Esophagus squamous epithelium (tissue), 5 donors: ENCODE measurements at regions not wholly inside any gene's neighbourhood (a gene's known extent, or its start where the extent isn't known, plus 50 kb on each side); places are given as distances from the start of the nearest gene placed in this dataset.

Source experiments
- DNase-seq: peaks from one replicate; lab custom pipeline; 2025; lab: John Stamatoyannopoulos, UW
- H3K27ac ChIP-seq, 4 donors: fragments of 200-600 bp; sonication (generic); one replicate each; pipeline ENCODE4 v1.5.1; 2016 to 2019; ENCODE audit warnings: mild to moderate bottlenecking in 1 of 4
- H3K27me3 ChIP-seq, 4 donors: fragments of 200-600 bp; sonication (generic); 1 replicate in 3 of 4; 2 replicates in 1 of 4; pipeline versions ENCODE4 v1.5.1 to v1.6.0; 2017 to 2021; ENCODE audit warnings: antibody characterized with exemption in 1 of 4
- H3K36me3 ChIP-seq, 3 donors: fragments of 200-600 bp; sonication (generic); one replicate each; pipeline ENCODE4 v1.5.1; 2016 to 2019
- H3K4me1 ChIP-seq, 3 donors: fragments of 200-600 bp; sonication (generic); one replicate each; pipeline ENCODE4 v1.5.1; 2017 to 2019
- H3K4me3 ChIP-seq, 4 donors: fragments of 200-600 bp; sonication (generic); 1 replicate in 3 of 4; 2 replicates in 1 of 4; pipeline ENCODE4 v1.5.1; 2016 to 2019; ENCODE audit warnings: mild to moderate bottlenecking in 2 of 4, moderate library complexity in 1 of 4
- H3K9me3 ChIP-seq, 3 donors: fragments of 200-600 bp; sonication (generic); one replicate each; pipeline ENCODE4 v1.5.1; 2016 to 2019
- CTCF ChIP-seq, 6 experiments: fragments of 450-650 bp in 4 of 6; fragments of 200-600 bp in 2 of 6; sonication (generic) in 2 of 6; IDR thresholded peaks; one replicate each; pipeline ENCODE4 v1.5.1; 2016 to 2019; ENCODE audit warnings: antibody characterized with exemption in 6 of 6, mild to moderate bottlenecking in 4 of 6, moderate library complexity in 4 of 6
- POLR2A ChIP-seq, 4 donors: fragments of 450-650 bp; IDR thresholded peaks; one replicate each; pipeline ENCODE4 v1.6.1; 2017; ENCODE audit warnings: antibody characterized with exemption in 4 of 4, mild to moderate bottlenecking in 4 of 4, moderate library complexity in 3 of 4
- WGBS, 2 donors: methylation state at CpG; one replicate each; pipeline ENCODE4 v1.1.5; 2018; 5-methylcytosine and 5-hydroxymethylcytosine counted together
- intact Hi-C: fragments of 100-400 bp; cut with DNase I; formaldehyde crosslinking; loops from one replicate; pipeline ENCODE4 v1.15.0; 2022
- donor health status: DM: yes; HTN: yes; CAD: no.

GRCh38 chr20:55365745-55366144, 639.6 kb downstream of the CBLN4 start:
- WGBS, 2 donors, result 87 to 91% methylated on average over 3 of the region's 3 CpGs
- H3K4me1 ChIP-seq, result no peaks in the 10 kb centered on the region
- H3K36me3 ChIP-seq, result no peaks in the 10 kb centered on the region
- intact Hi-C loops, result no loop called here
- no peak overlapping the region for H3K27ac ChIP-seq
- H3K9me3 ChIP-seq, result no peaks in the 10 kb centered on the region
- DNase-seq, result no peak
- TF ChIP-seq POLR2A (IDR thresholded peaks at IDR 0.05), result no peak
- no peak for TF ChIP-seq CTCF (IDR thresholded peaks at IDR 0.05)
- H3K27me3 ChIP-seq, result no peaks in the 10 kb centered on the region
- H3K4me3 ChIP-seq, result no peak overlapping the region

GRCh38 chr20:55360895-55361294, 644.4 kb downstream of the CBLN4 start:
- Histone ChIP-seq H3K36me3 (no peaks in the 10 kb centered on the region), H3K27me3 (no peaks in the 10 kb centered on the region), H3K9me3 (no peaks in the 10 kb centered on the region), H3K4me3 (no peak overlapping the region), H3K27ac (no peak overlapping the region), H3K4me1 (no peaks in the 10 kb centered on the region)
- intact Hi-C loops, result no loop called here
- 96 to 100% methylated on average over 1 of the region's 1 CpG for WGBS, 2 donors
- DNase-seq, result no peak
- TF ChIP-seq CTCF (IDR thresholded peaks at IDR 0.05) (no peak), POLR2A (IDR thresholded peaks at IDR 0.05) (no peak)

GRCh38 chr20:55354720-55355119, 650.6 kb downstream of the CBLN4 start:
- Histone ChIP-seq H3K4me3 (no peak overlapping the region), H3K9me3 (no peaks in the 10 kb centered on the region), H3K27ac (no peak overlapping the region), H3K27me3 (no peaks in the 10 kb centered on the region), H3K4me1 (no peaks in the 10 kb centered on the region), H3K36me3 (no peaks in the 10 kb centered on the region)
- TF ChIP-seq POLR2A (IDR thresholded peaks at IDR 0.05) (no peak), CTCF (IDR thresholded peaks at IDR 0.05) (no peak)
- intact Hi-C loops, result no loop called here
- WGBS, 2 donors, result 90% methylated on average over 2 of the region's 3 CpGs; no CpG with 5 or more reads in 1 of the 2 donors
- DNase-seq, result no peak

- WGBS, 2 donors, result 69 to 71% methylated on average over 1 of the region's 1 CpG
- intact Hi-C loops, result no loop called here
- no peaks in the 10 kb centered on the region for H3K36me3 ChIP-seq
- no peaks in the 10 kb centered on the region for H3K4me1 ChIP-seq
- TF ChIP-seq POLR2A (IDR thresholded peaks at IDR 0.05), result no peak
- no peak for TF ChIP-seq CTCF (IDR thresholded peaks at IDR 0.05)
- no peak overlapping the region for H3K4me3 ChIP-seq
- no peaks in the 10 kb centered on the region for H3K9me3 ChIP-seq
- no peaks in the 10 kb centered on the region for H3K27me3 ChIP-seq
- no peak overlapping the region for H3K27ac ChIP-seq
- DNase-seq, result no peak
Observed at GRCh38 chr20:55353206-55353605, 652.1 kb downstream of the CBLN4 start.

GRCh38 chr20:55348223-55348622, 657.1 kb downstream of the CBLN4 start:
- intact Hi-C loops, result no loop called here
- TF ChIP-seq POLR2A (IDR thresholded peaks at IDR 0.05), result no peak
- no peak for TF ChIP-seq CTCF (IDR thresholded peaks at IDR 0.05)
- 73 to 78% methylated on average over 5 of the region's 5 CpGs for WGBS, 2 donors

More at GRCh38 chr20:55348223-55348622, 657.1 kb downstream of the CBLN4 start:
- H3K4me3 ChIP-seq, result no peak overlapping the region
- H3K27ac ChIP-seq, result no peak overlapping the region
- no peak for DNase-seq
- no peaks in the 10 kb centered on the region for H3K4me1 ChIP-seq
- H3K27me3 ChIP-seq, result no peaks in the 10 kb centered on the region
- no peaks in the 10 kb centered on the region for H3K9me3 ChIP-seq
- no peaks in the 10 kb centered on the region for H3K36me3 ChIP-seq
